Left ventricle myocardium inferior (tissue), 1 donor: ENCODE measurements at regions not wholly inside any gene's neighbourhood (a gene's known extent, or its start where the extent isn't known, plus 50 kb on each side); places are given as distances from the start of the nearest gene placed in this dataset.

Source experiments
- DNase-seq: peaks from one replicate; pipeline ENCODE4 v3.0.0-alpha.2; 2020
- H3K27ac ChIP-seq: fragments of 200-600 bp; replicated peaks from 2 replicates; pipeline ENCODE4 v1.8.0; 2021
- H3K27me3 ChIP-seq: fragments of 200-600 bp; 2 replicates; pipeline ENCODE4 v1.8.0; 2021; ENCODE audit warnings: low read depth
- H3K36me3 ChIP-seq: fragments of 200-600 bp; 2 replicates; pipeline ENCODE4 v1.8.0; 2021
- H3K4me1 ChIP-seq: fragments of 200-600 bp; 2 replicates; pipeline ENCODE4 v1.8.0; 2021
- H3K4me3 ChIP-seq: fragments of 200-600 bp; 2 replicates; pipeline ENCODE4 v1.8.0; 2021; ENCODE audit warnings: mild to moderate bottlenecking, moderate library complexity
- H3K9me3 ChIP-seq: fragments of 200-600 bp; replicated peaks from 2 replicates; pipeline ENCODE4 v1.8.0; 2021
- CTCF ChIP-seq: fragments of 200-600 bp; IDR thresholded peaks from 2 replicates; pipeline ENCODE4 v1.8.0; 2021; ENCODE audit warnings: antibody characterized with exemption, mild to moderate bottlenecking, borderline replicate concordance
- intact Hi-C: fragments of 100-400 bp; cut with micrococcal nuclease; formaldehyde crosslinking; loops from one replicate; pipeline ENCODE4 v1.11.0; 2022
- donor health status: DM: no; HTN: yes; CAD: no; lungs with severe emphysema.

- TF ChIP-seq CTCF = no peak
- DNase-seq = no peak
- Histone ChIP-seq H3K4me1 (no peaks in the 10 kb centered on the region), H3K27ac (no peak overlapping the region), H3K36me3 (no peaks in the 10 kb centered on the region), H3K27me3 (no peaks in the 10 kb centered on the region), H3K9me3 (no peaks in the 10 kb centered on the region), H3K4me3 (no peak overlapping the region)
- intact Hi-C loops = no loop called here
These were observed 202.2 kb upstream of the CMC1 start for GRCh38 chr3:28039234-28039633.

GRCh38 chr3:28039829-28040228, 201.6 kb upstream of the CMC1 start:
- TF ChIP-seq CTCF = no peak
- no peak overlapping the region for H3K27ac ChIP-seq
- no peaks in the 10 kb centered on the region for H3K9me3 ChIP-seq
- H3K36me3 ChIP-seq = no peaks in the 10 kb centered on the region
- H3K4me1 ChIP-seq = no peaks in the 10 kb centered on the region
- intact Hi-C loops = no loop called here
- H3K27me3 ChIP-seq = no peaks in the 10 kb centered on the region
- no peak for DNase-seq
- H3K4me3 ChIP-seq = no peak overlapping the region

GRCh38 chr3:28042095-28042635, 199.3 kb upstream of the CMC1 start:
- intact Hi-C loops = no loop called here
- H3K27ac ChIP-seq = no peak overlapping the region
- DNase-seq = no peak
- no peak overlapping the region for H3K4me3 ChIP-seq
- no peak for TF ChIP-seq CTCF
- H3K36me3 ChIP-seq = no peaks in the 10 kb centered on the region
- no peaks in the 10 kb centered on the region for H3K9me3 ChIP-seq
- H3K27me3 ChIP-seq = no peaks in the 10 kb centered on the region
- no peaks in the 10 kb centered on the region for H3K4me1 ChIP-seq

- H3K4me1 ChIP-seq = no peaks in the 10 kb centered on the region
- no peaks in the 10 kb centered on the region for H3K9me3 ChIP-seq
- DNase-seq = no peak
- no peak overlapping the region for H3K4me3 ChIP-seq
- no peak for TF ChIP-seq CTCF
- H3K27ac ChIP-seq = no peak overlapping the region
- no peaks in the 10 kb centered on the region for H3K36me3 ChIP-seq
- no peaks in the 10 kb centered on the region for H3K27me3 ChIP-seq
- intact Hi-C loops = no loop called here
These were observed 198.7 kb upstream of the CMC1 start for GRCh38 chr3:28042707-28043106.

GRCh38 chr3:28050120-28050519, 191.3 kb upstream of the CMC1 start:
- Histone ChIP-seq H3K36me3 (no peaks in the 10 kb centered on the region), H3K4me1 (no peaks in the 10 kb centered on the region), H3K4me3 (no peak overlapping the region), H3K27me3 (no peaks in the 10 kb centered on the region), H3K27ac (no peak overlapping the region), H3K9me3 (no peaks in the 10 kb centered on the region)
- DNase-seq = no peak
- intact Hi-C loops = no loop called here
- no peak for TF ChIP-seq CTCF

- Histone ChIP-seq H3K9me3 (no peaks in the 10 kb centered on the region), H3K27me3 (no peaks in the 10 kb centered on the region), H3K4me3 (no peak overlapping the region), H3K4me1 (no peaks in the 10 kb centered on the region), H3K27ac (no peak overlapping the region), H3K36me3 (no peaks in the 10 kb centered on the region)
- intact Hi-C loops = no loop called here
- TF ChIP-seq CTCF = no peak
- DNase-seq = no peak
These were observed 190.5 kb upstream of the CMC1 start for GRCh38 chr3:28050885-28051284.
